ENCODE measurements at regions not wholly inside any gene's neighbourhood (a gene's known extent, or its start where the extent isn't known, plus 50 kb on each side); places are given as distances from the start of the nearest gene placed in this dataset.

GRCh38 chr1:94734963-94735901 is 84.9 kb upstream of the SLC44A3 start:
- H3K27me3 ChIP-seq (ENCODE audit: control insufficient read depth, insufficient read depth, low read length): no peaks in the 10 kb centered on the region
- no peaks in the 10 kb centered on the region for H3K4me1 ChIP-seq (ENCODE audit: control insufficient read depth, insufficient read depth, low read length)
- H3K9me3 ChIP-seq (ENCODE audit: control insufficient read depth, insufficient read depth, low read length): no peaks in the 10 kb centered on the region
- H3K27ac ChIP-seq (ENCODE audit: low read length): no peak overlapping the region
- no peak overlapping the region for H3K4me3 ChIP-seq (ENCODE audit: low read length)
- no peak for DNase-seq (ENCODE audit: low read depth, low spot score)
- no peaks in the 10 kb centered on the region for H3K36me3 ChIP-seq (ENCODE audit: control insufficient read depth, insufficient read depth, low read length)
- no CpG with 5 or more reads among the region's 20 CpGs for WGBS (ENCODE audit: insufficient coverage, insufficient read length)

GRCh38 chr1:94731891-94732290 is 88.3 kb upstream of the SLC44A3 start:
- Histone ChIP-seq H3K27ac (ENCODE audit: low read length) (no peak overlapping the region), H3K4me1 (ENCODE audit: control insufficient read depth, insufficient read depth, low read length) (no peaks in the 10 kb centered on the region), H3K4me3 (ENCODE audit: low read length) (no peak overlapping the region), H3K9me3 (ENCODE audit: control insufficient read depth, insufficient read depth, low read length) (no peaks in the 10 kb centered on the region), H3K36me3 (ENCODE audit: control insufficient read depth, insufficient read depth, low read length) (no peaks in the 10 kb centered on the region), H3K27me3 (ENCODE audit: control insufficient read depth, insufficient read depth, low read length) (no peaks in the 10 kb centered on the region)
- no peak for DNase-seq (ENCODE audit: low read depth, low spot score)
- WGBS (ENCODE audit: insufficient coverage, insufficient read length): no CpG with 5 or more reads among the region's 1 CpG

DNA sequence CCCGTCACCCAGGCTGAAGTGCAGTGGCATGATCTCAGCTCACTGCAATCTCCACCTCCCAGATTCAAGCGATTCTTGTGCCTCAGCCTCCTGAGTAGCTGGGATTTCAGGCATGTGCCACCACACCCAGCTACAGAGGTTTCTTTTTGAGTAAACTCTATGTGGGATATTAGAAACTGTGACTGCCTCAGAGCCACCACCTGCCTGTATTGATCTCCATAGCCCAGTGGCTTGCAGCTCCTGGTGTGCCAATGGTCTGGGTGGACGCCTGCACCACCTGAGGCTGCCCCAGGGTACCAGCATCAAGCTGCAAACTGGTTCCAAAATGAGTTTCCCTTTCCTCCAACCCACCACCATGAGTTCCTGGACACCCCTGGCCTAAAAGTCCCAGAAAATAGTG is 89.7 kb upstream of the SLC44A3 start:
- WGBS (ENCODE audit: insufficient coverage, insufficient read length): no CpG with 5 or more reads among the region's 3 CpGs
- Histone ChIP-seq H3K9me3 (ENCODE audit: control insufficient read depth, insufficient read depth, low read length) (no peaks in the 10 kb centered on the region), H3K4me3 (ENCODE audit: low read length) (no peak overlapping the region), H3K27me3 (ENCODE audit: control insufficient read depth, insufficient read depth, low read length) (no peaks in the 10 kb centered on the region), H3K27ac (ENCODE audit: low read length) (no peak overlapping the region), H3K4me1 (ENCODE audit: control insufficient read depth, insufficient read depth, low read length) (no peaks in the 10 kb centered on the region), H3K36me3 (ENCODE audit: control insufficient read depth, insufficient read depth, low read length) (no peaks in the 10 kb centered on the region)
- no peak for DNase-seq (ENCODE audit: low read depth, low spot score)

- WGBS (ENCODE audit: insufficient coverage, insufficient read length): no CpG with 5 or more reads among the region's 1 CpG
- DNase-seq (ENCODE audit: low read depth, low spot score): no peak
- Histone ChIP-seq H3K27ac (ENCODE audit: low read length) (no peak overlapping the region), H3K27me3 (ENCODE audit: control insufficient read depth, insufficient read depth, low read length) (no peaks in the 10 kb centered on the region), H3K36me3 (ENCODE audit: control insufficient read depth, insufficient read depth, low read length) (no peaks in the 10 kb centered on the region), H3K4me3 (ENCODE audit: low read length) (no peak overlapping the region), H3K4me1 (ENCODE audit: control insufficient read depth, insufficient read depth, low read length) (no peaks in the 10 kb centered on the region), H3K9me3 (ENCODE audit: control insufficient read depth, insufficient read depth, low read length) (no peaks in the 10 kb centered on the region)
Measured at GRCh38 chr1:94729267-94729666, 90.9 kb upstream of the SLC44A3 start.

GRCh38 chr1:94727846-94728715 is 92.1 kb upstream of the SLC44A3 start:
- H3K9me3 ChIP-seq (ENCODE audit: control insufficient read depth, insufficient read depth, low read length): no peaks in the 10 kb centered on the region
- no peaks in the 10 kb centered on the region for H3K4me1 ChIP-seq (ENCODE audit: control insufficient read depth, insufficient read depth, low read length)
- no peaks in the 10 kb centered on the region for H3K36me3 ChIP-seq (ENCODE audit: control insufficient read depth, insufficient read depth, low read length)
- no peak overlapping the region for H3K27ac ChIP-seq (ENCODE audit: low read length)
- H3K4me3 ChIP-seq (ENCODE audit: low read length): no peak overlapping the region
- no CpG with 5 or more reads among the region's 7 CpGs for WGBS (ENCODE audit: insufficient coverage, insufficient read length)
- no peaks in the 10 kb centered on the region for H3K27me3 ChIP-seq (ENCODE audit: control insufficient read depth, insufficient read depth, low read length)
- DNase-seq (ENCODE audit: low read depth, low spot score): no peak

- WGBS (ENCODE audit: insufficient coverage, insufficient read length): no CpG with 5 or more reads among the region's 6 CpGs
- H3K27ac ChIP-seq (ENCODE audit: low read length): no peak overlapping the region
- H3K27me3 ChIP-seq (ENCODE audit: control insufficient read depth, insufficient read depth, low read length): no peaks in the 10 kb centered on the region
- H3K36me3 ChIP-seq (ENCODE audit: control insufficient read depth, insufficient read depth, low read length): no peaks in the 10 kb centered on the region
- DNase-seq (ENCODE audit: low read depth, low spot score): no peak
- no peak overlapping the region for H3K4me3 ChIP-seq (ENCODE audit: low read length)
- H3K9me3 ChIP-seq (ENCODE audit: control insufficient read depth, insufficient read depth, low read length): no peaks in the 10 kb centered on the region
- H3K4me1 ChIP-seq (ENCODE audit: control insufficient read depth, insufficient read depth, low read length): no peaks in the 10 kb centered on the region
Measured at GRCh38 chr1:94726981-94727685, 93.0 kb upstream of the SLC44A3 start.

GRCh38 chr1:94725566-94725965 is 94.6 kb upstream of the SLC44A3 start:
- no peaks in the 10 kb centered on the region for H3K36me3 ChIP-seq (ENCODE audit: control insufficient read depth, insufficient read depth, low read length)
- no peak overlapping the region for H3K27ac ChIP-seq (ENCODE audit: low read length)
- no peak overlapping the region for H3K4me3 ChIP-seq (ENCODE audit: low read length)
- no peaks in the 10 kb centered on the region for H3K4me1 ChIP-seq (ENCODE audit: control insufficient read depth, insufficient read depth, low read length)
- H3K27me3 ChIP-seq (ENCODE audit: control insufficient read depth, insufficient read depth, low read length): no peaks in the 10 kb centered on the region
- WGBS (ENCODE audit: insufficient coverage, insufficient read length): no CpG with 5 or more reads among the region's 3 CpGs
- H3K9me3 ChIP-seq (ENCODE audit: control insufficient read depth, insufficient read depth, low read length): no peaks in the 10 kb centered on the region
- no peak for DNase-seq (ENCODE audit: low read depth, low spot score)

DNA sequence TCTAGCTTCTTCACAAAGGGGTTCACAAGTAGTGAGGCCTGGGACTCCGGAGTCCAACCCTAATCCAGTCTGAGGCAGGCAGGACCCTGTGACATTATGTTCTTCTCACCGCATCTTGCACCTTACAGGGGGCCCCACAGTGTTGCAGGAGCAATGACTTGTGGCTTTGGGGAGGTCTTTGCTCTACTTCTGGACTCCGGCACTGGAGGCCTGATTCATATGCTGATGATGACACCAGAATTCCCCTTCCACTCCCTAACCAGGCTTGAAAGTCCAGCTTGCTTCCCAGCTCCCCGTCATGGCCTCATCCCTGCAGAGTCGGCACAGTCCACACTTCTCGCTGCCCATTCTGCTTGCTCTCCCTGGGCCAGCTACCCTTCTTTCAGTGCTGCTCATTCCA is 96.3 kb upstream of the SLC44A3 start:
- H3K4me1 ChIP-seq (ENCODE audit: control insufficient read depth, insufficient read depth, low read length): no peaks in the 10 kb centered on the region
- no peaks in the 10 kb centered on the region for H3K27me3 ChIP-seq (ENCODE audit: control insufficient read depth, insufficient read depth, low read length)
- H3K9me3 ChIP-seq (ENCODE audit: control insufficient read depth, insufficient read depth, low read length): no peaks in the 10 kb centered on the region
- no peak overlapping the region for H3K4me3 ChIP-seq (ENCODE audit: low read length)
- no peak overlapping the region for H3K27ac ChIP-seq (ENCODE audit: low read length)
- no peaks in the 10 kb centered on the region for H3K36me3 ChIP-seq (ENCODE audit: control insufficient read depth, insufficient read depth, low read length)
- no peak for DNase-seq (ENCODE audit: low read depth, low spot score)
- WGBS (ENCODE audit: insufficient coverage, insufficient read length): no CpG with 5 or more reads among the region's 6 CpGs

GRCh38 chr1:94723463-94723862 is 96.7 kb upstream of the SLC44A3 start:
- Histone ChIP-seq H3K9me3 (ENCODE audit: control insufficient read depth, insufficient read depth, low read length) (no peaks in the 10 kb centered on the region), H3K36me3 (ENCODE audit: control insufficient read depth, insufficient read depth, low read length) (no peaks in the 10 kb centered on the region), H3K27ac (ENCODE audit: low read length) (no peak overlapping the region), H3K4me3 (ENCODE audit: low read length) (no peak overlapping the region), H3K4me1 (ENCODE audit: control insufficient read depth, insufficient read depth, low read length) (no peaks in the 10 kb centered on the region), H3K27me3 (ENCODE audit: control insufficient read depth, insufficient read depth, low read length) (no peaks in the 10 kb centered on the region)
- no peak for DNase-seq (ENCODE audit: low read depth, low spot score)
- WGBS (ENCODE audit: insufficient coverage, insufficient read length): no CpG with 5 or more reads among the region's 6 CpGs

GRCh38 chr1:94722181-94722580 is 98.0 kb upstream of the SLC44A3 start:
- no peak overlapping the region for H3K4me3 ChIP-seq (ENCODE audit: low read length)
- no CpG with 5 or more reads among the region's 4 CpGs for WGBS (ENCODE audit: insufficient coverage, insufficient read length)
- no peaks in the 10 kb centered on the region for H3K36me3 ChIP-seq (ENCODE audit: control insufficient read depth, insufficient read depth, low read length)
- H3K27ac ChIP-seq (ENCODE audit: low read length): no peak overlapping the region
- DNase-seq (ENCODE audit: low read depth, low spot score): no peak
- no peaks in the 10 kb centered on the region for H3K9me3 ChIP-seq (ENCODE audit: control insufficient read depth, insufficient read depth, low read length)
- no peaks in the 10 kb centered on the region for H3K27me3 ChIP-seq (ENCODE audit: control insufficient read depth, insufficient read depth, low read length)
- H3K4me1 ChIP-seq (ENCODE audit: control insufficient read depth, insufficient read depth, low read length): no peaks in the 10 kb centered on the region
